ENCODE measurements at regions not wholly inside any gene's neighbourhood (a gene's known extent, or its start where the extent isn't known, plus 50 kb on each side); places are given as distances from the start of the nearest gene placed in this dataset.

DNA sequence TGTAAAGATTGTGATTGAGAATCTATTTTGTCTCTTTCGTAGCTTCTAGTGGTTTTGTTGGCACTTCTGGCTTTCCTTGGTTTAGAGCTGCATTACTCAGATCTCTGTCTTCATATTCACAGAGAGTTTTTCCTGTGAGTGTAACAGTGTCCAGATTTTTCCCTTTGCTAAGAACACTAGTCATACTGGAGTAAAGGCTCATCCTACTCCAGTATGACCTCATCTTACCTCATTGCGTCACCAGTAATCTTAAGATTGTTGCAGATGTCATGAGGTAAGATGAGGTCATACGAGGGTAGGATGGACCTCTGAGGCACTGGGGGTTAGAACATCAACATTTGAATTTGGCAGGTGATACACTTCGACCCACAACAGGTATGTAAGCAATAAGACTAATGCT, 461.2 kb downstream of the FLRT2 start:
- no peak overlapping the region for H3K4me3 ChIP-seq (ENCODE audit: low read length)
- H3K36me3 ChIP-seq (ENCODE audit: insufficient read depth, low read length): no peaks in the 10 kb centered on the region
- no peak overlapping the region for H3K9ac ChIP-seq (ENCODE audit: low read length)
- H3K9me2 ChIP-seq (ENCODE audit: insufficient read depth, low read length): no peaks in the 10 kb centered on the region
- TF ChIP-seq TAF1 (IDR thresholded peaks at IDR 0.05; ENCODE audit: low read depth): no peak
- no peak for TF ChIP-seq POLR2AphosphoS5 (IDR thresholded peaks at IDR 0.05)
- no peak for TF ChIP-seq MXI1 (conservative IDR thresholded peaks at IDR 0.05; ENCODE audit: poor library complexity, severe bottlenecking)
- no peak for TF ChIP-seq RAD21 (conservative IDR thresholded peaks at IDR 0.05)
- H3K79me2 ChIP-seq (replicated peaks; ENCODE audit: insufficient read depth, low read length): no peaks in the 10 kb centered on the region
- H2AFZ ChIP-seq (ENCODE audit: low read depth, low read length): no peak overlapping the region
- no peak overlapping the region for H3K4me2 ChIP-seq (ENCODE audit: low read length)
- no peaks in the 10 kb centered on the region for H4K20me1 ChIP-seq (ENCODE audit: insufficient read depth)
- H3F3A ChIP-seq (ENCODE audit: insufficient read depth, low read length, poor library complexity, severe bottlenecking): no peaks in the 10 kb centered on the region
- no peaks in the 10 kb centered on the region for H3K9me3 ChIP-seq (ENCODE audit: low read length)
- no peaks in the 10 kb centered on the region for H3K27me3 ChIP-seq (ENCODE audit: insufficient read depth, low read depth, low read length)
- no peak overlapping the region for H3K27ac ChIP-seq (ENCODE audit: low read length)

DNA sequence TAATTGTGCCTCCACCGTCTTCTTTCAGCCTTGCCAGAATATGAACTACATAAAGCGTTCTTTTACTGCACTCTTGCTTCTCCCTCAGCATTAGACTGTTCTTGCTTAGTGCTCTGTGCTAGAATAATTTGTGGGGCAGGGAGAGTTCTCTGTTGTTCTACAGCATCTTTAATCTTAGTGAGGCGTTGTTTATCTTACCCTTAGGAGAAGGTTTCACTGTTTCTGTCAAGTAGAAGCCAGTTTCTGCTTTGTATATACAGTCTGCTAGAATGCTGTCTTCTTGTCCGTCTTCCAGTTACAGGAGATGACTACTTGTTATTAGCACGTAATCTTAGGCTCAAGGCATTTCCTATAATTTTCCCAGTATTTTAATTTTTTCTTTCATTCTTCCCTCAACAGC, 458.0 kb downstream of the FLRT2 start:
- Histone ChIP-seq H2AFZ (ENCODE audit: low read depth, low read length) (no peak overlapping the region), H4K20me1 (ENCODE audit: insufficient read depth) (no peaks in the 10 kb centered on the region), H3K9me3 (ENCODE audit: low read length) (no peaks in the 10 kb centered on the region), H3K27me3 (ENCODE audit: insufficient read depth, low read depth, low read length) (no peaks in the 10 kb centered on the region), H3F3A (ENCODE audit: insufficient read depth, low read length, poor library complexity, severe bottlenecking) (no peaks in the 10 kb centered on the region), H3K27ac (ENCODE audit: low read length) (no peak overlapping the region), H3K4me2 (ENCODE audit: low read length) (no peak overlapping the region), H3K9ac (ENCODE audit: low read length) (no peak overlapping the region), H3K9me2 (ENCODE audit: insufficient read depth, low read length) (no peaks in the 10 kb centered on the region), H3K36me3 (ENCODE audit: insufficient read depth, low read length) (no peaks in the 10 kb centered on the region), H3K4me3 (ENCODE audit: low read length) (no peak overlapping the region), H3K79me2 (replicated peaks; ENCODE audit: insufficient read depth, low read length) (no peaks in the 10 kb centered on the region)
- TF ChIP-seq MXI1 (conservative IDR thresholded peaks at IDR 0.05; ENCODE audit: poor library complexity, severe bottlenecking) (no peak), RAD21 (conservative IDR thresholded peaks at IDR 0.05) (no peak)

DNA sequence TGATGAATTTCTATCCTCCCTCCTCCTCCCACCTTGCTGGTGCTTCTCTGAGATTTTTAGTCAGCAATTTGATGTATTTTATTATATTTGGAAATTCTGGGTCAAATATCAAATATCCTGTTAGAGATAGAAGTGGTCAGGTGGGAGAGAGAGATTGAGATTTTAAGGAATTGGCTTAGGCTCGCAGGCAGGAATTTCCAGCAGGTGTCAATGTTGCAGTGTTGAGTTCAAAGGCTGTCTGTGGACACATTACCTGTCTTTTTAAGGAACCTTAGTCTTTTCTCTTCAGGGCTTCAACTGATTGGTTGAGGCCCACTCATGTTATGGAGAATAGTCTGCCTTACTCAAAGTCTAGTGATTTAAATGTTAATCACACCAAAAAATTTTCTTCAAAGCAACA, 457.3 kb downstream of the FLRT2 start:
- Histone ChIP-seq H3K36me3 (ENCODE audit: insufficient read depth, low read length) (no peaks in the 10 kb centered on the region), H3K9ac (ENCODE audit: low read length) (no peak overlapping the region), H3F3A (ENCODE audit: insufficient read depth, low read length, poor library complexity, severe bottlenecking) (no peaks in the 10 kb centered on the region), H3K9me2 (ENCODE audit: insufficient read depth, low read length) (no peaks in the 10 kb centered on the region), H3K4me3 (ENCODE audit: low read length) (no peak overlapping the region), H3K27me3 (ENCODE audit: insufficient read depth, low read depth, low read length) (no peaks in the 10 kb centered on the region), H3K9me3 (ENCODE audit: low read length) (no peaks in the 10 kb centered on the region), H3K79me2 (replicated peaks; ENCODE audit: insufficient read depth, low read length) (no peaks in the 10 kb centered on the region), H2AFZ (ENCODE audit: low read depth, low read length) (no peak overlapping the region), H3K4me2 (ENCODE audit: low read length) (no peak overlapping the region), H4K20me1 (ENCODE audit: insufficient read depth) (no peaks in the 10 kb centered on the region), H3K27ac (ENCODE audit: low read length) (no peak overlapping the region)
- TF ChIP-seq EP300 (conservative IDR thresholded peaks at IDR 0.05; ENCODE audit: poor library complexity, severe bottlenecking) (no peak), RAD21 (conservative IDR thresholded peaks at IDR 0.05) (no peak), MXI1 (conservative IDR thresholded peaks at IDR 0.05; ENCODE audit: poor library complexity, severe bottlenecking) (no peak), POLR2AphosphoS5 (IDR thresholded peaks at IDR 0.05) (no peak), EZH2 (IDR thresholded peaks at IDR 0.05; ENCODE audit: borderline replicate concordance, insufficient read depth, low read length, poor library complexity, severe bottlenecking) (no peak), TAF1 (IDR thresholded peaks at IDR 0.05; ENCODE audit: low read depth) (no peak), SMC3 (conservative IDR thresholded peaks at IDR 0.05; ENCODE audit: poor library complexity) (no peak)
- TF ChIP-seq, protein P1, sequence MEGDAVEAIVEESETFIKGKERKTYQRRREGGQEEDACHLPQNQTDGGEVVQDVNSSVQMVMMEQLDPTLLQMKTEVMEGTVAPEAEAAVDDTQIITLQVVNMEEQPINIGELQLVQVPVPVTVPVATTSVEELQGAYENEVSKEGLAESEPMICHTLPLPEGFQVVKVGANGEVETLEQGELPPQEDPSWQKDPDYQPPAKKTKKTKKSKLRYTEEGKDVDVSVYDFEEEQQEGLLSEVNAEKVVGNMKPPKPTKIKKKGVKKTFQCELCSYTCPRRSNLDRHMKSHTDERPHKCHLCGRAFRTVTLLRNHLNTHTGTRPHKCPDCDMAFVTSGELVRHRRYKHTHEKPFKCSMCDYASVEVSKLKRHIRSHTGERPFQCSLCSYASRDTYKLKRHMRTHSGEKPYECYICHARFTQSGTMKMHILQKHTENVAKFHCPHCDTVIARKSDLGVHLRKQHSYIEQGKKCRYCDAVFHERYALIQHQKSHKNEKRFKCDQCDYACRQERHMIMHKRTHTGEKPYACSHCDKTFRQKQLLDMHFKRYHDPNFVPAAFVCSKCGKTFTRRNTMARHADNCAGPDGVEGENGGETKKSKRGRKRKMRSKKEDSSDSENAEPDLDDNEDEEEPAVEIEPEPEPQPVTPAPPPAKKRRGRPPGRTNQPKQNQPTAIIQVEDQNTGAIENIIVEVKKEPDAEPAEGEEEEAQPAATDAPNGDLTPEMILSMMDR (IDR thresholded peaks at IDR 0.05; ENCODE audit: poor library complexity, severe bottlenecking): no peak
